Left forelimb (tissue), 1 donor: ENCODE measurements at regions not wholly inside any gene's neighbourhood (a gene's known extent, or its start where the extent isn't known, plus 50 kb on each side); places are given as distances from the start of the nearest gene placed in this dataset.
"Not testable (repeated sequence)": the region's sequence is repeated elsewhere in the genome, so short reads cannot be mapped to it uniquely, and the experiment has no call there.

ENCODE experiments used
- DNase-seq: peaks from one replicate; pipeline ENCODE4 v3.0.0-alpha.2; 2018; ENCODE audit warnings: low spot score

DNA sequence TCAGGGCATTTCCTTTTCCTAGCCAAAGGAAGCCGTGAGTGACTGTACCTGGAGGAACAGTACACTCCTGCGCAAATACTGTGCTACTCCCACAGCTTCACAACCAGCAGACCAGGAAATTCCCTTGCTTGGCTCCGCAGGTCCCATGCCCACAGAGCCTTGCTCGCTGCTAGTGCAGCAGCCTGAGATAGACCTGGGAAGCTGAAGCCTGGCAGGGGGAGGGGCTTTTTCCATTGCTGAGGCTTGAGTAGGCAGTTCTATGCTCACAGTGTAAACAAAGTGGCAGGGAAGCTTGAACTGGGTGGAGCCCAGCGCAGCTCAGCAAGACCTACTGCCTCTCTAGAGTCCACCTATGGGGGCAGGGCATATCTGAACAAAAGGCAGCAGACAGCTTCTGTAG lies 291.2 kb downstream of the HGF start:
- no peak for DNase-seq

DNA sequence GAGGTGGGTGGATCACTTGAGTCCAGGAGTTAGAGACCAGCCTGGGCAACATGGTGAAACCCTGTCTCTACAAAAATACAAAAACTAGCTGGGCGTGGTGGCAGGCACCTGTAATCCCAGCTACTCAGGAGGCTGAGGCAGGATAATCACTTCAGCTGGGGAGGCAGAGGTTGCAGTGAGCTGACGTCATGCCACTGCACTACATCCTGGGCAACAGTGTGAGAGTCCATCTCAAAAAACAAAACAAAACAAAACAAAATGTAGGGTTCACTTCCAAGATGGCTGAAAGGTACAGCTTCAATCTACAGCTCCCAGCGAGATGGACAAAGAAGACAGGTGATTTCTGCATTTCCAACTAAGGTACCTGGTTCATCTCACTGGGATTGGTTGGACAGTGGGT lies 291.6 kb downstream of the HGF start:
- not testable (repeated sequence) for DNase-seq

DNA sequence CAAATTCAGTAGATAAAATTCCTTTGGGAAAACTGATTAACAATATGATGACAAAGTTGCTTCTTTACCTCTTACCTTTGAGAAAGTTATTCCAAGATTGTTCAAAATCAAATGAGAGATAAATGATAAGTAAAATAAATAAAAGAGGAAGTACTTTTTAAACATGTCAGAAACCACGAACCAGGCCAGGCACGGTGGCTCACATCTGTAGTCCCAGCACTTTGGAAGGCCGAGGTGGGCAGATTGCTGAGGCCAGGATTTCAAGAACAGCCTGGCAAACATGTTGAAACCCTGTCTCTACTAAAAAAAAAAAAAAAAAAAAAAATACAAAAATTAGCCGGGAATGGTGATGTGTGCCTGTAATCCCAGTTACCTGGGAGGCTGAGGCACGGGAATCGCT lies 296.6 kb downstream of the HGF start:
- no peak for DNase-seq

DNA sequence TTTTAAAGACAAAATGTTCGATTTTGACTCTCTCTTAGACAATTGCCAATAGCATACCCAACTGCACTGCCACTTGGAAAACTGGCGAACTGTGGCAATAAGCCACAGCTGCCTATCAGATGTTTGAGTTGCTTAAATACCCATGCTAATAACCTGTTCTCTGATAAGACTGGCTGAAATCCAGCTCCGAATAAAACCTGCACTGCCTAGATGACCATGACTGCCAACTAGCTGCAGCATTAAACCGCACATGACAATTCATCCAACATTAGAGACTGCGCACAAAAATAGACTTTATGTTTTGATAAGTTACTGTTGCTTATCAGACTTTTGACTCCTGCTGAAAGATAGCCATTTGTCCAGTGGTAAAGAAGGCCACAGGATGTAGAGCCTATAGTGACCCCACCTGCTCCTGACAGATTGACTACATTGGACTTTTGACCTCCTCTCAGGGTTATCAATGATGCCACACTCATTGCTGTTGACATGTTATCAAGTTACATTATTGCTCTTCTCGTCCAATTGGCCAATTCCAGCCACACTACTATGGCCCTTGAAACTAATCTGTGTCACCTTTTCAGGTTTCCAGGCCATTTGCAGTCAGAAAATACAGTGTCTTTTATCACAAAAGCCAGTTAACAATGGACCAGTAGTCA lies 299.0 kb downstream of the HGF start:
- DNase-seq, result no peak

DNA sequence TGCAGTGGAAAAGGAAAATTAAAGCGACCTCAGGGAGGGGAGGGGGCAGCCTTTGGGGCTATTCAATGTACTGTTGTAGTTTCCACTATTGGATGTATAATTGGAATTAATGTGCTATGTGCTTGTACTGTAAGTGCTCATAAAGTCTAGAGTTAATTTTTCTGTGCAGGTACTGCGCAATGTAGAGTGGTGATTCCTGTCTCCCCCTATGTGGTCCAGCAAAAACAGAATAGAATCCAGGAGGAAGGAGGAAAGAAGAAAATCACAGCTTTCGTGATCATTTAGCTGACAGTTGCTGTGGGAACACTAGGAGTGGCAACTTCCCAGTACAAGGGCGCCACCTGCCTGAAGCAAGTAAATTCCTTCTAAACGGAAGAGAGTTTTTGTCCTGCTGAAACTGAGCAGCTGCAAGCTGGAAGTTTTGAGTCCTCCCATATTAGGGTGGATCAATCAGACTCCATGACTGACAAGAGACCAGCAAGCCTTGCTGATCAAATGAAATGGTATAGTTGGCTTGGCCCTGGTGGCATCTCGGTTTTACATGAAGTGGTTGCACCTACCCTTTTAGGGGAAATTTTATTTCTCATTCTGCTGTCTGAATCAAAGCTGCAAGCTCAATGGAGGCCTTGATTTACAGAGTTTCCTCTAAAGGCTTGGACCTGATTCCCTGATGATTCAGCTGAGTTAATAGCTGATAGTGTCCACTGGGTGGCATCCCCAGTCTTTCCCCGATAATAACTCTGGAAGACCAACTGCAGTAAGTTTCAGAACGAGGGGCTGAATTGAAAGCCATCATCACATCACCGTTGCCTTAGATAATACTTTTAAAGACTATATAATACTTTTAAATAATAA lies 299.8 kb downstream of the HGF start:
- DNase-seq, result no peak

DNA sequence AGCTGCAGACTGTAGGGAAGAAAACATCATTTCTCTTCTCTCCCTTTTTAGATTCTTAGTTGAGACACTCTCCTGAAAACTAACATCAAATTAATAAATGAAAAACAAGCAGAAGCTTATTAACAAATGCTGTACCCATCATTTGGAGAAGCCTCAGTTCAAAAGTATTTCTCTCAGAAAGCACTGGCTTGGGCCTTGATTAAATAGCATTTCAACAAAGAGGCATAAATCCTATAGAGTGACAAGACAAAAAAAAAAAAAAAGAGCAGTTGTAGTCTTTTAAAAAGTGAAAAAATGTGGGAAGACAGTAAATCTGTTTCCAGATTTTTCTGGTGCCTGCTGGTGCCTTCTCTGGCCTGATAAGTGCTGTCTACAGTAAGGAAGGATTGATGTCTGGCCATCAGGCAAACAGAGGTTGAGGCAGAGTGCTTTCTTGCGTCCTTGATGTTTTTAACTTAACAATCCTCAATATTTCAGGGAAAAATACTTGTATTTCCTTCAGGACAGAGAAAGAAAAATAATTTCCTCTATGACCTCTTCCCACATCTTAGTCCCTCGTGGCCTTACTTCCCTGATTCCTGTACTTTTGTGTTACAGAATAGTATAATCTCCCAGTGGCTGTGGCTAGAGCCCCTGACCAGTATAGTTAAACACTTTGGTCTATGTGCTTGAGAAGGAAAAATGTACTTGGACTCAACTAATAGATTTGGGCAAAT lies 300.5 kb downstream of the HGF start:
- DNase-seq, result no peak

DNA sequence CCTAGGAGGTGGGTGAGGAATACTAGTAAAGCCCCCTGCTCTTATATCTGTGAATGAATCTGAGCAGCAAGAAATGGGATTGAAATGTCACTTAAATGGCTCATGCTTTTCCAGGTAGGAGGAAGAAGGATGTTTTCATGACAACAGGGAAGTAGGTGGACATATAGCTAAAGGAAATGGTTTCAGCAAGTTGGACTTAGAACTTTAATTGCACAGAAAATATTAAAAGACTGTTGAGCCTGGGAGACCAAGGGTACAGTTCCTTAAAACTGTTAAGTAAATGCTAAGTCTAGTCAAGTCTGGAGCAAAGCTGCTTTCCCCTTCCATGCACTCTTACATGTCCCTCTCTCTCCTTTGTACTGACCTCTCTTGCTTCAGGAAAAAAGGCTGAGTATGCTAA lies 301.3 kb downstream of the HGF start:
- no peak for DNase-seq

DNA sequence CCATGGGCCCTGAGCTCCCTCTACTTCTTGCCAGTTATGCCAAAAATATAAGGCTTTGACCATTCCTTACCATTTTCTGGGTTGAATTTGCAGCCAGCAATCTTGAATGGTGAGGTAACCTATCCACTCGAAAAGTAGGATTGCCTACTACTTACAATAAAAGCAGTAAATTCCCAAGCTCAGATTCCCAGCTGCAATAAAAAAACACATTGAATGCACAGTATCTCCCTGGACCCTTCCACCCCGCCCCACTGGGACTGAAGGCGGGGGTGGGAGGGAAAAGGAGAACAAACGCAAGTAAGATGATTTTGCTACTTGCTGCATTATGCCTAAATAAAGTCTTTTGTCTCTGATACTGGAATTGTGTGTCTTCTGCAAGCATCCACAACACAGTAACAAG lies 301.9 kb downstream of the HGF start:
- DNase-seq, result no peak

DNA sequence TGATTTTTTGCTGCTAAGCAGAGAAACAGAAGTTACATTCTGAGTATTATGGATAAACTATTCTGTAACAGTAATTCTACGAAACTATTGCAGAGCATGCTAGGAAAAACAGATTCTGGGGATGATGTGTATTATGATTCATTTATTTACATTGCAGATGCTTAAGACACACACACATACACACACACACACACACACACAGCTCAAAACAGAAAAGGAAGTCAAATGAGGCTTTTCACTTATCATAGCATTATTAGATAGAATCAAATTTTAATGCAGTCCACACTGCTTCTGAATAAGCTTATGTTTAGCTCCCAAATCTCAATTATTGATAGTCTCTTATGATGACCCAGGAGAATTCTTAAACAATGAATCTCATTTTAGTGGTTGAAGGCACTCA lies 307.2 kb downstream of the HGF start:
- no peak for DNase-seq

DNA sequence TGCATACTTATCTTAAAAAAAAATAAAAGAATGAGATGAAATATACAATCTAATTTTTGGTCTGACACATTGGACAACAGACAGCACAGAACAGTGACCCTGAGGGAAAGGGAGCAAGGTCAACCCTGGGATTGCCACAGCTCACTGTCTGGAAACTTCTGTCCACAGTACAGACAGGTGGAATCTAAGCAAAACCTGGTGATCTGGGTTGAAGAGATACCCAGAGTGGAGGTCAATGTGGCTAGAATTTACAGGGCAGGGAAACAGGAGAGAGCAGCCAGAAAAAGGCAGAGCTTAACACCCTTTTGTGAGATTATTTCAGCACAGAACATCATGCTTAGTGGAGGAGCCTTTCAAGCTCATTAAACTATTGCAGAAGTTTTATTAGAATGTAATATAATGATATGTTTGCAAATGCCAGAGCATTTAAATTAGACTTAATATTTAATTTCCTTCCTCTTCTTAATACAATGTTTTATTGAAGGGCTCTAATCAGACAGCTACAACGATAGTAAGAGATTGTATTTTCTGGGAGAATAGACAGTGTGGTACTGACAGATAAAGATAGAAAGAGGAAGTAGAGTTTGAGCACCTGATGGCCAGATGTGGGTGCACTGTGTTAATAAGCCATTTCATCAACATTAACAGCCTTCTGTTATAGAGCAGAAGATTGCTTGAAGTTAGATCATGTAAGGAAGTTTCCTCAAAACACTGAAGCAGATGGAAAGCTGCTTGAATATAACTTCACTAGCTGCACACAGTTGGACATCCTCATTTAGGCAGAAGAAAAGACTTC lies 309.4 kb downstream of the HGF start:
- no peak for DNase-seq

DNA sequence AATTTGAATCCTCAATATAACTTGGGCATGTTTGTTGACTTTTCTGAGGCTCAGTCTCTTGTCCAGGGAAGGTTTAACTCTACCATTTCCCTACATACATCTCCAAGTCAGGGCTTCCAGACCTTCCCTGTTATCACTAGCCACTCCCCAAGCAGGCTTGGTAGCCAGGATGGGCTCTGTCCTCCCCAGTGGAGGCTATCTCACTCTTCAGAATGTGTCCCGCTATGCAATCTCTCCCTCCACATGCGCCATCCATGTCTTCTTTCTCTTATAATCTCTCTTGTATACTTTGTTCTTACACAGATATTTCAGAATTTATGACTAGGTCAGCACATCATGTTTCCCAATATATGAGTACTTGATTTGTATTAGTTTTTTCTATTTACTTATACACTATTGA lies 310.4 kb downstream of the HGF start:
- no peak for DNase-seq

DNA sequence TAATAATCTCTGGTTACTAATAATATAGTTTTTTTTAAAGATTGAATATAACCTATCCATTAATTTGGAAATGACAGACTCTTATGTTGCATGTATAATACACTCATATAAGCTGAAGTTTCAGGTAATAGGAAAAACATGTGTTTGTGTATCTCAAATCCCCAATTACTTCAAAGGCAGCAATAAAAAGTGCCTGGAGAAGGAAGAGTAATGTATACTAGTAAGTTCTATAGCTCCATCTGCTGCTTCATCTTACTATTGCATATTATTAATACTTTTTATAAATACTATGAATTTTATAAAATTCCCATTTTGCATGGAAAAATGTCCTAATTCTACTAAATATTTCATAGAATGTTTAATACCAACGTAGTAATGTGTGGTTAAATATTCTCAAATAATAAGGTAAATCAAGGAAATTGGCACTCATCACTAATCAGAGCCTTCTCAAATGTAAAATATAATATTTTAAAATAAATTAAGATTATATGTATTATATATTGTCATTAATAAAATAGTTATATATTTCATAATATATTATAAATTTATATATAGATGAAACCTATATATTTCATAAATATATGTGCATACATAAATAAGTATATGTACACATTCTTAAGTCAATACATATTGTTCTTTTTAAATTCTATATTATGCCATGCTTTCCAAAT lies 311.9 kb downstream of the HGF start:
- DNase-seq, result no peak

DNA sequence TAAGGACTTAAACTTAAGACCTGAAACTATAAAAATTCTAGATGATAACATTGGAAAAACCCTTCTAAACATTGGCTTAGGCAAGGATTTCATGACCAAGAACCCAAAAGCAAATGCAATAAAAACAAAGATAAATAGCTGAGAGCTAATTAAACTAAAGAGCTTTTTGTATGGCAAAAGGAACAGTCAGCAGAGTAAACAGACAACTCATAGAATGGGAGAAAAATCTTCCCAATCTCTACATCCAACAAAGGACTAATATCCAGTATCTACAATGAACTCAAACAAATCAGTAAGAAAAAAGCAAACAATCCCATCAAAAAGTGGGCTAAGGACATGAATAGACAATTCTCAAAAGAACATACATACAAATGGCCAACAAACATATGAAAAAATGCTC lies 316.1 kb downstream of the HGF start:
- DNase-seq, result not testable (repeated sequence)

DNA sequence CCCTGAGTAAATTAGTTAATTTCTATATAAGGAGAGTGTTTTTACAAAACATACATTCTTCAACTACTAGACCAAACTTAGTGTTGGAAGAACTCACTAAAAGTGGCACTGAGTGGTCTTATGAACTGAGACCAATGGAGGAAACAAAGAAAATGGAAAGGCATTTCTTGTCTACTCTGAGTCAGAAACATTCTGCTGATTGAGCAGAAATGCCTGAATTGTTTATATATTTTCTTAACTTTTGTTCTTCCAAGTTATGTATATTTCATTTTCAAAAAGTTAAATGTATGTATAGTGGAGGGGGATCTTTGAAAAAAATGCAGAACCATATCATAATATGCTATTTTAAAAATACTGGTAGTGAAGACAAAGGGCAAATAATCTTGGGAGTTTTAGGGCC lies 320.7 kb downstream of the HGF start:
- no peak for DNase-seq

DNA sequence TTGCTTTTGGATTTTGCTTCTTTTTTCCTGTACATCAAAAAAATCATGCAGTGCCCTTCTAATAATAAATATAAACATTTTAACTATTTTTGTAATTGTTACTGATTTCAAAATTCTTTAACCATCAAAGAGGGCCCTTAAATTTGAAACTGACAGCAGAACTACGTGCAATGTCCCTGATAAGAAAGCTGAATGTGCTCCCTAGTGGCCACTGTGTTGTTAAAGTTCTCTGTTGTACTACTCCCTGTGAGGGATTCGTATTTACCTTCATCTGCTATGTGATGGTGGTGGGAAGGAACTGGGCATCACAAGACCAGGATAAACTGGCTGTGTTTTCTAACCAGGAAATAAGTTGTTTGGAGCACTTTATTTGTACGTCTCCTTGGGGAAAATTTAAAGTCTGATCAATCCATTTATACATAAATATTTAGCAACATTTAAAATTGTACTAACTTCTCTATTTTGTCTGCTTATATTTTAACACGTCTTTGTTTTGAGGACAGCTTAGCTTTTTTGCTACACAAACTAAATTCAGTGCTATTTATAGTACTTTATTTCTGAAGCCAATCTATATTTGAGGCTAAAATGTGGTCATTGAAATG lies 322.4 kb downstream of the HGF start:
- DNase-seq, result no peak

DNA sequence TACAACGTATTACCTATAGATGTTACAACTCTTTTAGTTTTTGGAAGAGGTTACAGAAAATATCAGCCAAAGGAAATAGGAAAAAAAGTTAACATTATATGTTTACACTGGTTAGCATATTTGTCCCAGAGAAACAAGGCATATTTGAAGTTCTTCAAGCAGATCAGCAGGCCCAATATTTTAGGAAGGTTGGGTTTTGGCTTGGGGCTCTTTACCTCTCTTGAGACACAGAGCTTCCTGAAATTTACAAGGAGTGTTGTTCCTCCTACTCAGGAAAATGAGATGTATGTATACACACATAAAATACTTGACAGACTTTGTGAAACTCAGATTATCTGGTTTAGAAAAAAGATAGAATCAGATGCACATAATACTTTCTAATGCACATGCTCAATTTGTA lies 323.6 kb downstream of the HGF start:
- no peak for DNase-seq

DNA sequence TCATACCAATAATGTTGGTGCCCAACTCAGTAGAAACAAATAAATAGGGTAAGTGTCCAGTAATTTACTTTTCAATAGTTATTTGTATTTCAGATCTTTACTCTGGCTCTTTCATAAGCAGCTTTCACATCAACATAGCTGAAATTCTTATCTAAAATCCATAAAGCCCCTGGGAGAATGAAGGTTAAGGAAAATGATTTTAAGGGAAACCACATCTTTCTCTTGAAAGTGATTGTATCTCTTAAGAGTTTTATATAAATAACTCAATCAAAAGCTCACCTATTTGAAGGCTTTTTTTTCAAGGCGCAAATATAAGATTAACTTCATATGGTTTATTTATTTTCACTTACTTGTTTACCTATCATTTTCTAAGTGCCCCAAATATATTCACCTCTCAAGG lies 324.4 kb downstream of the HGF start:
- DNase-seq, result no peak

DNA sequence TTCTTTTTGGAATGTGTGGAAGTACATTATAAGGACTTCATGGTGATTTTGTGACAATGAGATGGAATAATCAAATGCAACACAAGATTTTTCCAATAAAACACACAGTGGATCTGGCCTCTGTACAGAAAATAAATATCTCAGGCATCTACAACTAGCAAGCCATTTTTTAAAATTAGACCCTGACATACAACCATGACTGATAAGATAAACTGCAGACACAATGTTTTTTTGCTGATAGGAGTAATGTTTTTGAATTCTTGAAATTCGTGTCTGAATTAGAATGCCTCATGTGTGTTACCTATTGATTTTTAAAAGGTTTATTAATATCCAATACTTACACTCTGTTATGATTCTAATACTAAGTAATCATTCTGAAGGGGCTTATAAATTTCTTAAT lies 328.1 kb downstream of the HGF start:
- no peak for DNase-seq

DNA sequence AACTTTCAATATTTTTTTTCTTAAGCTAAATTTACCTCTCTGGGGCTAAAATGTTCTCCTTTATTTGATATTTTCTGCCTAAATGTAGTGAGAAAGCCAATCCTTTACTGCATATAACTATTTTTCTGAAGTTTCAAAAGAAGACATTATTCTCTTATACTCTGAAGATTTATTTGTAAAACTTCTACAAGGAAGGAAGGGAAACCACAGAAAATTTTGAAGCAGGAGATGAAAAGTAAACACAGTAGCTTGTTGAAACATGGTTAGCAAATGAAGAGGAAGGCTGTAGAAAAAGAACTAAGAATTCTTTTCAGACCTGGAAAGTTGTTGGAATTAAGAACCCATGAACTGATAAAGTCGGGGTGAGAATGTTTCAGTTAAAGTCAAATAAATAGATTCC lies 330.3 kb downstream of the HGF start:
- DNase-seq, result no peak

DNA sequence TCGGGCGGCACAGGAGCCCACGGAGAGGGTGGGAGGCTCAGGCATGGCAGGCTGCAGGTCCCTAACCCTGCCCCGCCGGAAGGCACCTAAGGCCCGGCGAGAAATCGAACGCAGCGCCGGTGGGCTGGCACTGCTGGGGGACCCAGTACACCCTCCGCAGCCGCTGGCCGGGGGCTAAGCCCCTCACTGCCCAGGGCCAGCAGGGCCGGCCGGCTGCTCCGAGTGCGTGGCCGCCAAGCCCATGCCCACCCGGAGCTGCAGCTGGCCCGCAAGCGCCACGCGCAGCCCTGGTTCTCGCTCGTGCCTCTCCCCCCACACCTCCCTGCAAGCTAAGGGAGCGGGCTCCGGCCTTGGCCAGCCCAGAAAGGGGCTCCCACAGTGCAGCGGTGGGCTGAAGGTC lies 332.7 kb downstream of the HGF start:
- DNase-seq, result not testable (repeated sequence)

DNA sequence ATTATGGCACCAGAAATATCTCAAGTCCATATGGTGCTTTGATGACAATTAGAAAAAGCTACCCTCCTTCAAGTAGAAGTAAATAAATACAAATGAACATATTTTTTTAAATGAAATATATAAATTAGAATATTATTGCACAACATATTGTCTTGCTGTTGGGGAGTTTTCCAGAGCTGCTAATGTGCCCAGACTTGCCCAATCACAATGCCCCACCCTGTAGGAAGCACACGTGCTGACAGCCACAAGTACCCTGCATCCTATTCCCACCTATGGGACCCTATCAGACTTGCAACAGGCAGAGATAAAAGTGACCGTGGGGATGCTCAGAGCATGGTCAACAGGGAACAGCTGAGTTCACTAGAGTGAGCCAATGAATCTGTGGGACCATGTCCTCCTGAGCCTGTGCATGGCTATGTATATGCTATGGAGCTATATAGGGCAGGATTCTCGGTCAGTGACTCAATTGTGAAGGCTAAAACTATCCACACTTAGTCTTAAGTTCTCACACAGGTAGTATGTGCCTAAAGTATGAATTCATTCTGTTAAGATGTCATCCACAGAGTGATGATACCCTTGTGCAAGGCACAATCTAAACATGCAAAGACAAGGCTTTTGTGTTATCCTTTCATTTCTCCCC lies 336.0 kb downstream of the HGF start:
- DNase-seq, result no peak
